Spleen (tissue), 7 donors: ENCODE measurements at regions not wholly inside any gene's neighbourhood (a gene's known extent, or its start where the extent isn't known, plus 50 kb on each side); places are given as distances from the start of the nearest gene placed in this dataset.
"Not testable (repeated sequence)": the region's sequence is repeated elsewhere in the genome, so short reads cannot be mapped to it uniquely, and the experiment has no call there.

Source experiments
- POLR2A ChIP-seq, 3 donors: fragments of 450-650 bp; IDR thresholded peaks; one replicate each; pipeline ENCODE4 v1.5.1; 2017; ENCODE audit warnings: antibody characterized with exemption in 3 of 3, mild to moderate bottlenecking in 1 of 3
- TF ChIP-seq, protein P1 (sequence below), 11 experiments: fragments of 200-600 bp in 7 of 11; fragments of 450-650 bp in 4 of 11; sonication (generic) in 4 of 11; IDR thresholded peaks in 8 of 11; conservative IDR thresholded peaks in 3 of 11; 1 replicate in 7 of 11; 2 replicates in 4 of 11; pipeline versions ENCODE4 v1.4.0 to v1.8.0; 2016 to 2021; ENCODE audit warnings: antibody characterized with exemption in 11 of 11, inconsistent platforms in 4 of 11, mild to moderate bottlenecking in 1 of 11
- donor health status: DM: no; HTN: no; CAD: no; lungs with moderate emphysema.
- donor health status: DM: no; HTN: no; CAD: no.
- donor health status: DM: no; HTN: no; CAD: no.

DNA sequence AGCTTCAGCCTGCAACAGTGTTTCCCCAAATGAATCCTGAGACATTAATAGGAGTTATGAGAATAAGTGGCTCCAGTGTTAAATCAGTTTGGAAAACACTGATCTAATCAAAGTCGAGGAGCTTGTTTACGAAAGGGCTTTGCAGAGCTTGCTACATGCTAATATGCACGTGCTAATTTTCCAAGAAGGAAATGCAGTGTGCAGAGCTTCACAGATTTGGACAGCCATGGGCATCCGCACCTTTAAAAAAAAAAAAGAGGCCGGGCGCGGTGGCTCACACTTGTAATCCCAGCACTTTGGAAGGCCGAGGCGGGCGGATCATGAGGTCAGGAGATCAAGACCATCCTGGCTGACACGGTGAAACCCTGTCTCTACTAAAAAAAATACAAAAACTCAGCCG is 79.7 kb upstream of the LMO2 start:
- TF ChIP-seq, protein P1, sequence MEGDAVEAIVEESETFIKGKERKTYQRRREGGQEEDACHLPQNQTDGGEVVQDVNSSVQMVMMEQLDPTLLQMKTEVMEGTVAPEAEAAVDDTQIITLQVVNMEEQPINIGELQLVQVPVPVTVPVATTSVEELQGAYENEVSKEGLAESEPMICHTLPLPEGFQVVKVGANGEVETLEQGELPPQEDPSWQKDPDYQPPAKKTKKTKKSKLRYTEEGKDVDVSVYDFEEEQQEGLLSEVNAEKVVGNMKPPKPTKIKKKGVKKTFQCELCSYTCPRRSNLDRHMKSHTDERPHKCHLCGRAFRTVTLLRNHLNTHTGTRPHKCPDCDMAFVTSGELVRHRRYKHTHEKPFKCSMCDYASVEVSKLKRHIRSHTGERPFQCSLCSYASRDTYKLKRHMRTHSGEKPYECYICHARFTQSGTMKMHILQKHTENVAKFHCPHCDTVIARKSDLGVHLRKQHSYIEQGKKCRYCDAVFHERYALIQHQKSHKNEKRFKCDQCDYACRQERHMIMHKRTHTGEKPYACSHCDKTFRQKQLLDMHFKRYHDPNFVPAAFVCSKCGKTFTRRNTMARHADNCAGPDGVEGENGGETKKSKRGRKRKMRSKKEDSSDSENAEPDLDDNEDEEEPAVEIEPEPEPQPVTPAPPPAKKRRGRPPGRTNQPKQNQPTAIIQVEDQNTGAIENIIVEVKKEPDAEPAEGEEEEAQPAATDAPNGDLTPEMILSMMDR (IDR thresholded peaks at IDR 0.05 in 8 of 11, conservative IDR thresholded peaks at IDR 0.05 in 3 of 11), result not testable (repeated sequence)
- TF ChIP-seq POLR2A (IDR thresholded peaks at IDR 0.05), result not testable (repeated sequence)
